H1 (cell line): ENCODE measurements at regions not wholly inside any gene's neighbourhood (a gene's known extent, or its start where the extent isn't known, plus 50 kb on each side); places are given as distances from the start of the nearest gene placed in this dataset.

Experiments
- CTCF ChIA-PET: fragments of 300-600 bp; sonication (Branson Sonifier 250); formaldehyde crosslinking; loops from one replicate; lab custom pipeline; 2021; ENCODE audit not compliant: partially characterized antibody; lab: Charles Lee
- POLR2A ChIA-PET: fragments of 300-600 bp; sonication (Branson Sonifier 250); formaldehyde crosslinking; loops from one replicate; lab custom pipeline; 2021; ENCODE audit warnings: inconsistent platforms; ENCODE audit not compliant: partially characterized antibody; lab: Charles Lee
- DNase-seq, 2 experiments: peaks; one replicate each; pipeline versions ENCODE4 v3.0.0 to v3.0.0-alpha.2; 2010 to 2022; ENCODE audit warnings: low spot score in 2 of 2, low read depth in 1 of 2, mixed read lengths in 1 of 2
- FAIRE-seq: peaks from 2 replicates; lab custom pipeline; 2011; peaks lifted over from hg19 to GRCh38; lab: Jason Lieb, UNC
- H2AFZ ChIP-seq: 2 replicates; pipeline ENCODE4 v1.8.1; 2012; ENCODE audit warnings: low read length, inconsistent platforms
- H2AK5ac ChIP-seq: 2 replicates; pipeline ENCODE4 v1.6.1; 2013; ENCODE audit warnings: low read depth, low read length
- H2BK120ac ChIP-seq: replicated peaks from 2 replicates; pipeline ENCODE3; 2013; ENCODE audit warnings: low read depth, low read length, inconsistent platforms
- H2BK12ac ChIP-seq: 2 replicates; pipeline ENCODE4 v1.6.1; 2013; ENCODE audit warnings: low read depth, low read length
- H2BK15ac ChIP-seq: 2 replicates; pipeline ENCODE4 v1.6.1; 2013; ENCODE audit warnings: low read length
- H2BK20ac ChIP-seq: 2 replicates; pipeline ENCODE4 v1.6.1; 2013; ENCODE audit warnings: low read length
- H2BK5ac ChIP-seq: 2 replicates; pipeline ENCODE4 v1.6.1; 2013; ENCODE audit warnings: low read depth, low read length
- H3K14ac ChIP-seq: 2 replicates; pipeline ENCODE4 v1.6.1; 2013; ENCODE audit warnings: inconsistent platforms; ENCODE audit not compliant: insufficient read length
- H3K18ac ChIP-seq: 2 replicates; pipeline ENCODE4 v1.6.1; 2013; ENCODE audit warnings: low read length; ENCODE audit errors: extremely low read depth
- H3K23ac ChIP-seq: 2 replicates; pipeline ENCODE4 v1.6.1; 2013; ENCODE audit warnings: inconsistent platforms; ENCODE audit not compliant: insufficient read length
- H3K23me2 ChIP-seq: 2 replicates; pipeline ENCODE4 v1.6.1; 2013; ENCODE audit warnings: low read depth, low read length
- H3K27ac ChIP-seq: 2 replicates; pipeline ENCODE4 v1.6.1; 2011; ENCODE audit warnings: low read depth, low read length, inconsistent platforms
- H3K27me3 ChIP-seq, 4 experiments: replicated peaks in 1 of 4; 1 replicate in 1 of 4; 2 replicates in 3 of 4; pipeline versions ENCODE4 v1.6.1 to v1.8.1; 2011 to 2013; ENCODE audit warnings: low read length in 3 of 4, mild to moderate bottlenecking in 3 of 4, inconsistent platforms in 2 of 4, mixed read lengths in 2 of 4, moderate library complexity in 1 of 4; ENCODE audit not compliant: control insufficient read depth in 3 of 4, insufficient read depth in 3 of 4; ENCODE audit errors: extremely low read depth in 1 of 4
- H3K36me3 ChIP-seq, 4 experiments: 2 replicates each; pipeline versions ENCODE4 v1.6.1 to v1.8.1; 2011 to 2013; ENCODE audit warnings: mild to moderate bottlenecking in 4 of 4, low read length in 3 of 4, moderate library complexity in 2 of 4, control low read depth in 1 of 4, inconsistent platforms in 1 of 4; ENCODE audit not compliant: insufficient read depth in 4 of 4, control insufficient read depth in 2 of 4
- H3K4ac ChIP-seq: replicated peaks from 2 replicates; pipeline ENCODE3; 2013; ENCODE audit warnings: low read length, low read depth, mixed read lengths, inconsistent platforms; ENCODE audit not compliant: insufficient read length
- H3K4me1 ChIP-seq, 4 experiments: replicated peaks in 1 of 4; 1 replicate in 1 of 4; 2 replicates in 3 of 4; pipeline versions ENCODE4 v1.6.1 to v1.8.1; 2011 to 2013; ENCODE audit warnings: low read length in 3 of 4, inconsistent platforms in 2 of 4, mixed read lengths in 1 of 4; ENCODE audit not compliant: insufficient read depth in 4 of 4, control insufficient read depth in 3 of 4
- H3K4me2 ChIP-seq, 2 experiments: 2 replicates each; pipeline versions ENCODE4 v1.6.1 to v1.8.1; 2011 to 2013; ENCODE audit warnings: low read depth in 2 of 2, low read length in 2 of 2, control low read depth in 1 of 2, inconsistent platforms in 1 of 2, mild to moderate bottlenecking in 1 of 2; ENCODE audit not compliant: insufficient read depth in 1 of 2
- H3K4me3 ChIP-seq, 4 experiments: fragments of 200-600, 300-600 bp in 1 of 4; sonication (generic), shearing (Covaris generic), sonication (Bioruptor Twin) in 1 of 4; 2 replicates each; pipeline versions ENCODE4 v1.5.1 to v1.8.1; 2011 to 2016; ENCODE audit warnings: low read length in 4 of 4, low read depth in 3 of 4, control low read depth in 2 of 4, inconsistent platforms in 2 of 4, mild to moderate bottlenecking in 2 of 4, mixed read lengths in 1 of 4, moderate library complexity in 1 of 4; ENCODE audit not compliant: insufficient read depth in 2 of 4; ENCODE audit errors: extremely low read depth in 1 of 4
- H3K56ac ChIP-seq: replicated peaks from 2 replicates; pipeline ENCODE3; 2013; ENCODE audit warnings: low read depth, mild to moderate bottlenecking, mixed read lengths, low read length, inconsistent platforms; ENCODE audit not compliant: insufficient read length
- H3K79me1 ChIP-seq: 2 replicates; pipeline ENCODE4 v1.6.1; 2013; ENCODE audit warnings: low read depth, low read length, control low read depth
- H3K79me2 ChIP-seq, 2 experiments: 2 replicates each; pipeline versions ENCODE4 v1.6.1 to v1.8.1; 2012 to 2013; ENCODE audit warnings: low read length in 2 of 2, mild to moderate bottlenecking in 2 of 2, inconsistent platforms in 1 of 2; ENCODE audit not compliant: insufficient read depth in 2 of 2, control insufficient read depth in 1 of 2
- H3K9ac ChIP-seq, 4 experiments: replicated peaks in 1 of 4; 1 replicate in 1 of 4; 2 replicates in 3 of 4; pipeline versions ENCODE4 v1.6.1 to v1.8.1; 2011 to 2013; ENCODE audit warnings: low read depth in 3 of 4, low read length in 3 of 4, control low read depth in 2 of 4, mild to moderate bottlenecking in 2 of 4, moderate library complexity in 2 of 4, inconsistent platforms in 1 of 4; ENCODE audit errors: extremely low read depth in 1 of 4
- H3K9me3 ChIP-seq, 2 experiments: 2 replicates each; pipeline versions ENCODE4 v1.6.1 to v1.8.1; 2012 to 2013; ENCODE audit warnings: mild to moderate bottlenecking in 2 of 2, moderate library complexity in 2 of 2, control low read depth in 1 of 2, inconsistent platforms in 1 of 2, low read depth in 1 of 2, low read length in 1 of 2, mixed read lengths in 1 of 2; ENCODE audit not compliant: insufficient read depth in 2 of 2
- H4K20me1 ChIP-seq, 2 experiments: replicated peaks in 1 of 2; 2 replicates each; pipeline versions ENCODE3 to v1.8.1; 2011 to 2013; ENCODE audit warnings: inconsistent platforms in 2 of 2, low read length in 2 of 2, mild to moderate bottlenecking in 1 of 2; ENCODE audit not compliant: insufficient read depth in 2 of 2, control insufficient read depth in 1 of 2
- H4K5ac ChIP-seq: 2 replicates; pipeline ENCODE4 v1.6.1; 2013; ENCODE audit warnings: low read length, low read depth, mixed read lengths, inconsistent platforms; ENCODE audit not compliant: insufficient read length
- H4K8ac ChIP-seq: 2 replicates; pipeline ENCODE4 v1.8.0; 2013; ENCODE audit warnings: mild to moderate bottlenecking, moderate library complexity, low read length, inconsistent platforms; ENCODE audit not compliant: insufficient read depth; ENCODE audit errors: extremely low read depth
- H4K91ac ChIP-seq: replicated peaks from 2 replicates; pipeline ENCODE3; 2013; ENCODE audit warnings: low read length, mixed read lengths, inconsistent platforms; ENCODE audit not compliant: insufficient read length
- CEBPB ChIP-seq: IDR thresholded peaks from 2 replicates; pipeline ENCODE4 v1.6.1; 2012; ENCODE audit warnings: low read depth, low read length
- WGBS, 2 experiments: shearing (Covaris generic) in 1 of 2; methylation state at CpG; one replicate each; pipeline versions ENCODE4 v1.1.6 to v1.1.7; 2013 to 2015; ENCODE audit warnings: low lambda C conversion rate in 2 of 2, mixed read lengths in 2 of 2, inconsistent platforms in 1 of 2, low coverage in 1 of 2, missing lambda C conversion rate in 1 of 2; ENCODE audit not compliant: insufficient replicate concordance in 2 of 2, insufficient coverage in 1 of 2, insufficient read length in 1 of 2; ENCODE audit errors: extremely low coverage in 1 of 2, missing lambda C conversion rate in 1 of 2; 5-methylcytosine and 5-hydroxymethylcytosine counted together

DNA sequence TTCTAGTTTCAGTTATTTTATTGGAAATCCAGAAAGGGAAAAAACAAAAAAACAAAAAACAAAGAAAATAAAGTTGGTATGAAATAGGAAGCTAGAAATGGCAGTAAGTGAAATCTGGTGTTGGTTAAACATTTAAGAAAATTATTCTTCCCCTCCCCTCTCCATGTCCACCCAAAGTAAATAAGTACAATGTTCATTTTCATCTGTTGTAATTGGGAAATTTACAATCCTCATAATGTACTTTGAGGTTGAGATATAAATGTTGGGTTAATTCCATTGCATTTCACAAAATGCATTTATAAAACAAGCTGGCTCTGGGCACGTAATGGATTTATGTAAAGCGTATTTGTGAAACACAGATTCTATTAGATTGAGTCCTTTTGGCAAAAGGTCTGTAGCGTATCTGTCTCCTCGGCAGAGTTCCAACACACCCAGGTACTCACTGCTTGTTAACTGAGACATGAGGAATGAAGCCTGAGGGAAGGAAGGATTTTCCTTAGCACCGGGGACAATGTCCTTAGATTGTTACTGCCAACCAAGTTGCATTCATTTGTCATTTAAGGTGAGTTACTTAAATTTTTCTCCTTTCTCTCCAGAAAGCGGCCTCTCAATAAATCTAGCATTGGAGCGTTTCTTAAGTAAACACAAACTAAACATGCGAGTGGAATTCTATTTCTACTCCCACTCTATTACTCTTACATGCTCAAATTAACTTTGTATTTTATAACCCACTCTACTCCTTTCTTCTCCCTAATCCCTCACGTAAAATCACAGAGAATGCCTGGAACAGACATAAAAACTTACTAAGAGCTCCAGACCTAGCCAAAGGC is 912.3 kb upstream of the WWC1 start:
- H3K9ac ChIP-seq: no peak overlapping the region
- ChIA-PET POLR2A (no interaction called here), CTCF (no interaction called here)
- no peaks in the 10 kb centered on the region for H3K23me2 ChIP-seq
- no peak overlapping the region for H3K56ac ChIP-seq
- no peak overlapping the region for H2BK120ac ChIP-seq
- H2BK5ac ChIP-seq: no peak overlapping the region
- no peaks in the 10 kb centered on the region for H3K36me3 ChIP-seq
- no peak overlapping the region for H2AK5ac ChIP-seq
- H3K27ac ChIP-seq: no peak overlapping the region
- no peak overlapping the region for H4K5ac ChIP-seq
- no peaks in the 10 kb centered on the region for H4K20me1 ChIP-seq
- H3K14ac ChIP-seq: no peak overlapping the region
- H3K27me3 ChIP-seq: no peaks in the 10 kb centered on the region
- no peak overlapping the region for H3K4ac ChIP-seq
- no peak overlapping the region for H3K4me2 ChIP-seq
- no peak overlapping the region for H4K91ac ChIP-seq
- no peaks in the 10 kb centered on the region for H3K79me2 ChIP-seq
- no peak overlapping the region for H2BK20ac ChIP-seq
- H3K4me3 ChIP-seq: no peak overlapping the region
- H3K4me1 ChIP-seq: peaks cover 0 to 2% (median 0%) of the 10 kb centered on the region in 4 experiments; a peak in 2 of 7 replicates
- no peak overlapping the region; the same call in 1 of the 2 replicates for H2AFZ ChIP-seq
- no peak overlapping the region for H2BK15ac ChIP-seq
- no peaks in the 10 kb centered on the region for H3K9me3 ChIP-seq
- H3K79me1 ChIP-seq: no peaks in the 10 kb centered on the region
- no peak for TF ChIP-seq CEBPB
- DNase-seq (no peak), FAIRE-seq (peak; percentile 28)
- 86 to 100% methylated on average over 1 to 9 of the region's 9 CpGs for WGBS, 2 experiments
- no peak overlapping the region for H3K23ac ChIP-seq
- no peak overlapping the region for H2BK12ac ChIP-seq
- H4K8ac ChIP-seq: no peak overlapping the region
- no peak overlapping the region for H3K18ac ChIP-seq
